Right renal pelvis (tissue), 4 donors: ENCODE measurements at regions not wholly inside any gene's neighbourhood (a gene's known extent, or its start where the extent isn't known, plus 50 kb on each side); places are given as distances from the start of the nearest gene placed in this dataset.

ENCODE experiments used
- DNase-seq, 4 donors: peaks; one replicate each; pipeline ENCODE4 v3.0.0-alpha.2; 2013; ENCODE audit warnings: low read depth in 4 of 4, low spot score in 3 of 4, missing footprints in 1 of 4

DNA sequence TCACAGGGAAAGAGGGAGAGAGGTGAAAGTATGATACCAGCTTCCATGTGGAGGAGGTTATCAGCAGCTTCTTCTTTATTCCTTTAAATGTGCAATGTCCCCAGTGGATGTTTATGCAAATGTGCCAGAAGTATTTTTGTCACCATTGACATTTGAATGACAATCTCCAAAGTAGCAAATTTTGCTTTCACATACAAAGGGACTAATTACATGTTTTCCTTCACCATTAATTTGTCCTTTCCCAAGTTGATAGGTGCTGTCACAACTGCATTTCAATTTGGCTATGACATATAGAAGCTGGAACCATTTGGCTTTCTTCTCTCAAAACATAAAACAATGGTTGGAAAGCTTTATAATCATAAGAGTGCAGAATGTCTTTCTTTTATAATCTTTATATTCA lies 469.0 kb upstream of the NWD2 start:
- no peak for DNase-seq

DNA sequence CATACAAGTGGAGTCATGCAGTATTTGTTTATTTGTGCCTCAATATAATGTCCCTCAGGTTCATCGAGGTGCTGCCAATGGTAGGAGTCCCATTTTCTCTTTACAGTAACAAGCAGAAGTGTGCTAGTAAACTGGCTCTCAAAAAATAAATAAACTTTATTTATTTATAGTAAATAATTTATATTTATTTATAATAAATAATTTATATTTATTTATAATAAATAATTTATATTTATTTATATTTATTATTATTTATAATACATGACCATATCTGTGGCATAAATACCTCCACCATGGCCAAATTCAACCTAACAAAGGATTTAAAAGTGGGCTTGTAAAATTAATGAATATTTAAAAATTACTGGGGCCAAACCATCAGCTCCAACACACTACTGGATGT lies 464.9 kb upstream of the NWD2 start:
- DNase-seq = no peak

DNA sequence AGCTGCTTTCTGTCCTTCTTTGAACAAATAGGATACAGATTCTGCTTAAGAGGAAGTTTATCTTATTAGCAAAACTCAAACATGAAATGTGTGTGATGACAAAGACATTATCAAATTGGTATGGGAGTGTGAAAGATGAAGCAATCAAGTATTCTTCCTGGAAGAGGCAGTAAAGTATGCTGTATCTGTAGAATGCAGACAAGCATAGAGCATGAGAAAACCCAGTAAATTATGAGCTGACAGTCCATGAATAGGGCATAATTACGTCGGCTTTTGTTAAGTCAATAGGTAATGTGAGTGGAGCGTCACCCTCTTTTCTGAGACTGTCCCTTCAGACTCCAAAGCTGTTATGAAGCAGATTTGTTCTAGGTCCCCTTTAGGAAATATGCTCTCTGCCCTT lies 458.6 kb upstream of the NWD2 start:
- DNase-seq = no peak

DNA sequence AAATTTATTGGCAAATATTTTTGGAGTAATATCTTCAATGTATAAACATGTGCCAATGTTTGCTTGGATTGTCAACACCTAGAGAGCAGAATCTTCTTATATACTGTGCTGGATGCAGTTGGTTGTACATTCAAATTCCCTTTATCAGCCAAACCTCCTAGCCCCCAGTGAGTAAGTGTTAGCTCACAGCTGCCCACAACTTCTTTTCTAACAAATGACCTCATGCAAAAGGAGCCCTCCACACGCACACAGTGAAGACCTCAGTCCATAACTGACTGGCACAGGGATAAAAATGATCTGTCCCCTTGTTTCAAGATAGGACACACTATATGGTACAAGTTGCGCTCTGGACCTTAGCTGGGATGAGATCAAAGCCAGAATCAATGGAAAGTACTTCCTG lies 458.0 kb upstream of the NWD2 start:
- DNase-seq = no peak

GRCh38 chr4:36794716-36795115 lies 449.8 kb upstream of the NWD2 start:
- no peak for DNase-seq

- no peak for DNase-seq
These were observed 432.4 kb upstream of the NWD2 start for GRCh38 chr4:36812149-36812548.

GRCh38 chr4:36815536-36815935 lies 429.0 kb upstream of the NWD2 start:
- DNase-seq = no peak

GRCh38 chr4:36823199-36823967 lies 421.2 kb upstream of the NWD2 start:
- DNase-seq = no peak

DNA sequence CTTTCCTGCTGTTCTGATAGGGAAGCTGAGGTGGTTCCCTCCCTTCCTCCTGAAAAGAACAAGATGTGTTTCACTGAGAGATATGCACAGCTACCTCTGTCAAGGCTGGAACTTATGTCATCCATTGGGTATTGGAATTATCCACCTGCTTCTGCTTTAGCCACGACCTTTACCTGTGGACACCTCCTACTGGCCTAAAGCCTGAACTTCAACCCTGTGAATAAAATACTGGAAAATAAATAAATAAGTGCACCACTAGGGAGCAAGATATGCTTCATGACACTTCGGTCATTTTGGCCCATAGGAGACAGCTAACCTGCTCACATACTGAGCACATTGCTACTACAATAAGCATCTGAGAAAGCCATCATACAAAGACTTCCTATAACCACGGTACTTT lies 419.9 kb upstream of the NWD2 start:
- no peak for DNase-seq

GRCh38 chr4:36835246-36835645 lies 409.3 kb upstream of the NWD2 start:
- DNase-seq = no peak

DNA sequence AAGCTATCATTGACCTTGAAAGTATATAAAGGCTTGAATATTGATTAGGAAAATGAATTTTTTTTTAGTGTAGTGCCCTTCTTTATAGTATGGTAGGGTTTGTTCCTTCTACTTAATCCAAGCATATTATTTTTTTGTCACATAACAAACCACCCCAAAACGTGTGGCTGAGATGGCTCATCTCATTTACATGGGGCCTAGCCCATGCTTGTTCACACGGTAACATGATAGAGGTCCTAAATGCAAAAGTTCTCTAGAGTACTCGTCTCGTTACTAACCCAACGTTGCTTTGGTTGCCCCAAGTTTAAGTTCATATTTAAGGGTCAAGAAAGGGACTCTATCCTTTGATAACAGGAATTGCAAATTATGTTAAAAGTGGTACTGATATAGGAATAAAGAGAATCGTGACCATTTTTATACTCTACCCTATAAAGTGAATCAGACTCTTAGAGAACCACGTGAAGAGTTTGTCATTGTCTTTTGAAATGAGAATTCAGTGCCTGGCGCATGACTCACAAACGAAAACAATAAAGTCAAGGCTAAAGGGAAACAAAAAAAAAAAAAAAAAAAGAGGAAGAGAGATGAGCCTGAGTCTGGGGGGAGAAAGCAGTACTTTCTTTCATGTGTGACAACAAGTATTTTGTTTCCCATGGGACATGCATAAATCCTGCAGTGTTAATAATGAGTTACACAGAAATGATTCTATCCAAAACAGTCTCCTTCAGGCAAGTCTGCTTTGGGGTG lies 402.8 kb upstream of the NWD2 start:
- DNase-seq = no peak

DNA sequence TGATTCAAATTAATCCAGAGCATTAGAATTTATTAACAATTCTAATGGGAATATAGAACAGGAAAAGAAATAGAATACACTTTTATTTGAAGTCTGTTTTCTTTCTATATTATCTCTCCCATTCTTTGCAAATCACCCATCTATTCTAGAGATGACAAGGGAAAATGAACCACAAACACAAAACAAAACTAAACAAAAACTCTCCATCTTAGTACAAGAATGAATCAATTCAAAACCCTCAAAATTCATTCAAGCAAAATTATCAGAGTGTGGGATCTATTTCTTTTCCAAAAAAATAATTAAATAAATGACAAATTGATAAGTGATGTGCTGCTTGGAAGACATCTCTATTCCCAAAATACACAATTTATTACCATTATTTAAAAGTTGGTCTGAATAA lies 400.1 kb upstream of the NWD2 start:
- DNase-seq = no peak

- no peak for DNase-seq
These were observed 391.7 kb upstream of the NWD2 start for GRCh38 chr4:36852856-36853255.

GRCh38 chr4:36854554-36854953 lies 390.0 kb upstream of the NWD2 start:
- no peak for DNase-seq

DNA sequence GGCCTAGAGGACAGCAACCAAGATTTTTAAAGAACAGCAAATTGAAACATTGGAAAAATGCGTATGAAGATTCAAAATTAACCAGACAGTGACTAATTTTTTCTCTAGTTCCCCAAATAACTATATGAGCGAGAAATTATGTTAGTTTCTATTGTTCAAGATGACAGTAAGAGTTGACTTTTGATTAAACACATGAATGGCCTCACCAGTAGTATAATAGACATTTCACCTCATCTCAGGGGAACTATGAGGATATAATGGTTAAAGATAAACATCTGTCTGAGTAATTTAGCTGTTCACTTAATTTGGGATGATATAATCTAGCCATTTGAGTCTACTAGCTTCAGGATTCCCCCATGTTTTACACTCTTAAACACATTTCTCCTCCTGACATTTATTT lies 380.9 kb upstream of the NWD2 start:
- DNase-seq = no peak

DNA sequence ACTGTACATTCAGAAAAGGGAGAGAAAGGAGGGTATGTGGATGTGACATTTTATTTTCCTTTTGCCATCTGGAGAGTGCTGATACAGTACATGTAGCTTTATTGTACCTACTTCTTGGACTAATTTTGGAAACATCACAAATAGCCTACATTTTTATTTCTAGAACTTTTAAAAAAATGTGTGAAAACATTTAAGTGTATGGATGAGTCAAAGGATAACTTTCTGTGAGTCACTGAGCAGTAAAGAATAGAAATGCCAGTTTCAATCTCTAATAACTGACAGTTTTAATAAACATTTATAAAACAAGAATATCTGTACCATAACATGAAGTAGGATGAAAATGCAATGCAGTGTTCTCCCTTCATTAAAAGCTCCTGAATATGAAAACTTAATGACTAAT lies 374.4 kb upstream of the NWD2 start:
- no peak for DNase-seq

DNA sequence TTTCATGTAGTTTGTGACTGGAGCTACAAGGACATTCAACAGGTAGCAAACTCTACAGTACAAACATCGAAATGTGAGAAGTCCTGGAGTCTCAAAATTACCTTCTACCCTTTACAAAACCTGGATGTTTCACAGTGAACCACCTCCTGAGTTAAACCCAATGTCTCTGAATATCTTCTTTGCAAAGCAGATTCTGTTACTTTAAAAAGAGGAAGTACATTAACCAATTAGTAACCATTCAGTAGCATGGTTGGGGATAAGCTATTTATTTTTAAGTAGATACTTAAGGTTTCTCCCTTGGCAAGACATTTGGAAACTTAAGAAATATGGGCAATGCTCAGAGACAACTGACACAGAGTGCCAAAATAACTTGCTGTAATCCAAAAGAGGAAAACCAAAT lies 371.9 kb upstream of the NWD2 start:
- no peak for DNase-seq

DNA sequence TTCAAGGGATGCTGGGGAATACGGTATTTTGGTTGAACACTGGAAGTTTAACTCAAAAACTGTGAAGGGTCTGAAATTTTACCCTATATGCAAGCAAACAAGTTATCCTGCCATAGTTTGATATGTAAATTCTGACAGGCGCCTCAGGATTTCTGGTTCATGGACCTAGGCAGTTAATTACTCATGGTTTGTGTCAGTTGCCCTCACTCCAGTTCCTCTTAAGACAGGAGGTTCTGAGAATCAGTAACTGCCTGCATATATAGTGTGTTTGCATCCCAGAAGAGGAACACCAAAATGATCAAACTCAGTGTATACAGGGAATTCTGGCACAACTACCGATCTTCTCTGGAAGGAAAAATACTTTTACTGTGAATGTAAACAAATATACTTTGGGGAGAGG lies 360.4 kb upstream of the NWD2 start:
- no peak for DNase-seq

DNA sequence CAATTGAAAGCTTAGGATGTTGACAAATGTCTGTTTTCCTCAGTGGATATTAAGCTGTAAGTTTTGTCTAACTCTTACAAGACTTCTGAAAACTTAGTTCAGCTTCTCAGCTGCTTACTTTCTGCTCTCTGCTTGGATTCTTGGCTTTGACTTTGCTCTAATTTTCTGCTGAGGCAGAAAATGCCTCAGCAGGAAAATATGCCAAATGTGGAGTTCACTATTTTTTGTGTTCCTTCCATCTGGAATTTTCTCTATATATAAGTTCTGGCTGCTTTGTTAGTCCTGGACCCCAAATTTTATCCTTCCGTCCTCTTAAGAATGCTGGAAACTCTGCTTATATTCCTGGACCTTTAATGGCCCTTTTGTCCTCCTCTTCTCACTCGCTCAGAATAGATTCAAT lies 352.6 kb upstream of the NWD2 start:
- no peak for DNase-seq

- DNase-seq = no peak
These were observed 344.0 kb upstream of the NWD2 start for GRCh38 chr4:36900446-36900987.

GRCh38 chr4:36904823-36905222 lies 339.7 kb upstream of the NWD2 start:
- DNase-seq = no peak

DNA sequence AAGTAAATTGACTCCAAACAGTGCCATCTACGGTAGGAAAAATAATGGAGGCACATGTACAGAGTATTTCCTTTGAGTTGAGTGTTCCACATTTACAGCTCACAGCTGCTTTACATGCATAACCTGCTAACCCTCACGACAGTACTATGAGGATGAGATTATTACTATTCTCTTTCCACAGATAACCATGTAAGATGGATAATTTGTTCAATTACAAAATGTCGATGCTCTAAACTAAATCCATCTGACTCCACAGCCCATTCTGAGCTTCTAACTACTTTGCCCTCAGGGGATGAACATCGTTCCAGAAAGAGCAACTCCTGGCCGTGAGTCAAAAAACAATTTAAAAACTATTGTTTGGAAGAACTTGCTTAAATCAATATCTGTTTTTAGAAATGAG lies 330.4 kb upstream of the NWD2 start:
- no peak for DNase-seq
